Adrenal gland (tissue), 5 donors: ENCODE measurements at regions not wholly inside any gene's neighbourhood (a gene's known extent, or its start where the extent isn't known, plus 50 kb on each side); places are given as distances from the start of the nearest gene placed in this dataset.

Experiments
- POLR2A ChIP-seq, 2 donors: fragments of 450-650 bp; IDR thresholded peaks; one replicate each; pipeline ENCODE4 v1.6.1; 2017; ENCODE audit warnings: antibody characterized with exemption in 2 of 2, mild to moderate bottlenecking in 2 of 2, moderate library complexity in 1 of 2
- TF ChIP-seq, protein P1 (sequence below), 6 experiments: fragments of 450-650 bp in 4 of 6; fragments of 200-600 bp in 2 of 6; sonication (generic) in 1 of 6; IDR thresholded peaks; 1 replicate in 5 of 6; 2 replicates in 1 of 6; pipeline versions ENCODE4 v1.5.1 to v1.8.0; 2016 to 2021; ENCODE audit warnings: antibody characterized with exemption in 6 of 6, mild to moderate bottlenecking in 2 of 6, moderate library complexity in 1 of 6
- donor health status: DM: no; HTN: no; CAD: no.

DNA sequence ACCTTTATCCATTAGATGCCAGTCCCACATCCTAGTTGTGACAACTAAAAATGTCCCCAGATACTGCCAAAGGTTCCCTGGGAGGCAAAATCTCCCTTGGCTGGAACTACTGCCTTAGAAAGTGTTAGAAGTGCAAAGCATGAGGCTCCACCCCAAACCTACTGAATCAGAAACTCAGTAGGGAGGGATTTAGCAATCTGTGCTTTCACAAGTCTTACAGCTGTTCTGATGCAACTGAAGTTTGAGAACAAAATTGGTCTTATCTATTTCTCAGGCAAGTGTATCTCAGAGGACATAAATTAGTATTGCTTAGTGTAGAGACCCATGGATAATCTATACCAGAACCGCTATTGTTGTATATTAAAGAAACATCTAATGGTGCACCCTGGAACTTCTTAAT is 70.2 kb downstream of the CLDN1 start:
- TF ChIP-seq, protein P1, sequence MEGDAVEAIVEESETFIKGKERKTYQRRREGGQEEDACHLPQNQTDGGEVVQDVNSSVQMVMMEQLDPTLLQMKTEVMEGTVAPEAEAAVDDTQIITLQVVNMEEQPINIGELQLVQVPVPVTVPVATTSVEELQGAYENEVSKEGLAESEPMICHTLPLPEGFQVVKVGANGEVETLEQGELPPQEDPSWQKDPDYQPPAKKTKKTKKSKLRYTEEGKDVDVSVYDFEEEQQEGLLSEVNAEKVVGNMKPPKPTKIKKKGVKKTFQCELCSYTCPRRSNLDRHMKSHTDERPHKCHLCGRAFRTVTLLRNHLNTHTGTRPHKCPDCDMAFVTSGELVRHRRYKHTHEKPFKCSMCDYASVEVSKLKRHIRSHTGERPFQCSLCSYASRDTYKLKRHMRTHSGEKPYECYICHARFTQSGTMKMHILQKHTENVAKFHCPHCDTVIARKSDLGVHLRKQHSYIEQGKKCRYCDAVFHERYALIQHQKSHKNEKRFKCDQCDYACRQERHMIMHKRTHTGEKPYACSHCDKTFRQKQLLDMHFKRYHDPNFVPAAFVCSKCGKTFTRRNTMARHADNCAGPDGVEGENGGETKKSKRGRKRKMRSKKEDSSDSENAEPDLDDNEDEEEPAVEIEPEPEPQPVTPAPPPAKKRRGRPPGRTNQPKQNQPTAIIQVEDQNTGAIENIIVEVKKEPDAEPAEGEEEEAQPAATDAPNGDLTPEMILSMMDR (IDR thresholded peaks at IDR 0.05): no peak
- TF ChIP-seq POLR2A (IDR thresholded peaks at IDR 0.05): no peak
